Cerebellar cortex (tissue), 1 donor: ENCODE measurements at regions not wholly inside any gene's neighbourhood (a gene's known extent, or its start where the extent isn't known, plus 50 kb on each side); places are given as distances from the start of the nearest gene placed in this dataset.
"Not testable (repeated sequence)": the region's sequence is repeated elsewhere in the genome, so short reads cannot be mapped to it uniquely, and the experiment has no call there.

ENCODE experiments used
- DNase-seq: peaks from one replicate; pipeline ENCODE4 v3.0.0-alpha.2; 2015; ENCODE audit warnings: low spot score

DNA sequence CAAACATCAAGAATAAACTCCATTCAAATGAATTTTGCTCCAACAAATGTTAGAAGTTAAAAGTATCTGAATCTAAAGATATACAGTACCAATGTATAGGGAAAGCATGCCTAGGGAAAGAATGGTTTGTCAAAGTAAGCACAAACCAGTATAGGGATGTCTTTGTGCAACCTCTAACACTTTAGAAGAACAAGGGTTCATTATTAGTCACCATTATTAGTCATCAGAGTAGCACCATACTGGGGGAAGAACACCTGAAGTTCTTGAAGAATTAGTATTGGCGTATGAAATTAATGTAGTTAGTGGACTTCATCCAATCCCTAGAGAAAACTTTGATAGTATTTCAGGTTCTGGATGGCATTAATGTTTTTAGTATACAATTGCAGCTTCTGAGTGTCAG is 943.7 kb downstream of the METTL15 start:
- no peak for DNase-seq

DNA sequence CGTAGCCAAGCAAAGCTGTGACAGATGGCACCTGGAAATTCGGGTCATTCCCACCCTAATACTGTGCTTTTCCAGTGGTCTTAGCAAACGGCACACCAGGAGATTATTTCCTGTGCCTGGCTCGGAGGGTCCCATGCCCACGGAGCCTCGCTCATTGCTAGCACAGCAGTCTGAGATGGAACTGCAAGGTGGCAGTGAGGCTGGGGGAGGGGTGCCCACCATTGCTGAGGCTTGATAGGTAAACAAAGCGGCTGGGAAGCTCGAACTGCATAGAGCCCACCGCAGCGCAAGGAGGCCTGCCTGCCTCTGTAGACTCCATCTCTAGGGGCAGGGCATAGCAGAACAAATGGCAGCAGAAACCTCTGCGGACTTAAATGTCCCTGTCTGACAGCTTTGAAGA is 942.8 kb downstream of the METTL15 start:
- DNase-seq = not testable (repeated sequence)

DNA sequence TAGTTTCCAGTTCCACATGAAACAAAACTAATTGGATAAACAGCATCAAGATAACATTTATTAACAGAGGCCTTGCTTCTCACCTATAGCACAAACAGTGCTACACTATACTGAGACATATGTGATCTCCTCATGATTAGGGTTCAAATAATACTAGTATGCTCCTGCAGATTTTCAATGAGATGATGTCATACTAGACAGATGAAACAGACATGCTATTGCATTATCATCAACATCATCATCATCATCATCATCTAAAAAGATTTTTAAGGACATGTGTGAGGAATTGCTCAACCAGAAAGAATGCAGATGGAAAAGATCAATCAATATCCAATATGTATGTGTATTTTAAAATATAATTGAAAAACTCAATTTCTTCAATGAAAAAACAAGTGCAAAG is 932.3 kb downstream of the METTL15 start:
- DNase-seq = no peak

DNA sequence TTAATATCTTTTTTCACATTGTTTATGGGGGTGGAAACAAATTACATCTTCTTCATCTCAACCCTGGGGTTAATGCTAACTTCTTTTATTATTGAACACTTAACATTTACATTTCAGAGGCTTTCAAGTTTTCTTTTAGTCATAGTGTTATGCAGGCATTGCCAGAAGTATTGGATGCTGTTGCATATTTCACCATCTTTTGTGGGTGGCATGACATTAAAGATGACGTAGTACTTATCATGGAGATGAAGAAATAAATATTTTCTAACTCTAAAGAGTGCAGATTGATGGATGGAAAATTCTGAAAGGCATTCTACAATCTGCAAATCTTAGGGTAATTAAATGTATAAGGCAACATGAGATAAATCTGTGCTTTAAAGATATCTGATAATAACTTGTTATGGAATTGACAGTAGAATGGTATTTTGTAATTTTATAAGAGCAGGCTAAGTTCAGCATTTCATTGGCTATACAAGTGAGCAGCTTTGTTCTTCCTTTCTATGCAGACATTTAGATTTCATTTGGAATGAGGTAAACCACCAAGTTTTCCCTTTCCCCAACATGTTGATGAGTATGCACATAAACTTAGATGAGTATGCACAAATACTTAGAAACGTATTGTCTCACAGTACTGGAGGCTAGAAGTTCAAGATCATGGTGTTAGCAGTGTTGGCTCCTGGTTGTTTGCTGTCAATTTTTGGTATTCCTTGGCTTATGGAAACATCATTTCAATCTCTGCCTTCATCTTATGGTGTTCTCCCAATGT is 924.4 kb downstream of the METTL15 start:
- no peak for DNase-seq

DNA sequence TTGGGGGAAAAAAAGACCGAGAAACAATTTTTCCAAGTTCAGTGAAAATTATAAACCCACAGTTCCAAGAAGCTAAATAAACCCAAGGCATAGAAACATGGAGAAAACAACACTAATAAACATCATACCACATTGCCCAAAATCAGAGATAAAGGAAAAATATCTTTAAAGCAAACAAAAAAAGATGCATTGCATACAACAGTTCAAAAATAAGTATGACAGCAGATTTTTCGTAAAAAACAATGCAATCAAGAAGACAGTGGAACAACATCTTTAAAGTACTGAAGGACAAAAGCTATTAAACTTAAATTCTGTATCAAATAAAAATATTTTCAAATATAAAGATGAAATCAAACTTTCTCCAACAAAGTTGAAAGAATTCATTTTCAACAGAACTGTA is 921.3 kb downstream of the METTL15 start:
- DNase-seq = no peak

DNA sequence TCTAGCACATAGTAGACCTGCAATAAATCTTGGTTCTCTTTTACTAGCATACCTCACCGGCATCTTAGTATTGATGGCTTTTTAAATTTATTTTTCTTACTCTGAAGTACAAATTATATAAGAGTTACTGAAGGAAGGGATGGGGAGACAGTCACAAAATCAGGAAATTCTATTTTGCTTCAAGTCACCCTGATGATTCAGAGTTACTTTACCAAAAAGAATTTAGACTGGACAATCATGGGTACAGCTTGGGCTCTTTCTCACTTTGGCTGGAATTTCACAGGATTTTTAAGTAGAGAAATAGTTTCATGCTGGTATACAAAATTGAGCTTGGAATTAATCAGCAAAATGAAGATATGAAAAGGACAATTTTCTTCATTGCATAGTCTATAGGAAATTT is 919.2 kb downstream of the METTL15 start:
- DNase-seq = no peak

DNA sequence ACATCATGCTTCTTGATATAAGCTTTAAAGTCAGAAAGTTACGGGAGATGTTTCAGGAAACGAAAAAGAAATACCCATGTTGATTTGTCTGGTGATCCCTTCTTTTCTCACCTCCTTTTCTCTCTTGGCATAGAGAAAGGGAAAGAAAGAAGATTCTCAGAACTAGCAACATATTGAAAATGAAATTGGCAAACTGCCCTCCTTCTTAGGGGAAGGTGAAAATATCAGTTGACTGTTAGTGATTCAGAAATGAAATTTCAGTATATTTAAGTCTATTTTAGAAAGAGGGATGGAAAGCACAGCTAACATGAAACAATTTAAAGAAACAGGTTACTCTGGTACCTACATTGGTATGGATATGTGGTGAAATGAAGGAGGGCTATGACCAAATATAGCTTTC is 918.1 kb downstream of the METTL15 start:
- no peak for DNase-seq

DNA sequence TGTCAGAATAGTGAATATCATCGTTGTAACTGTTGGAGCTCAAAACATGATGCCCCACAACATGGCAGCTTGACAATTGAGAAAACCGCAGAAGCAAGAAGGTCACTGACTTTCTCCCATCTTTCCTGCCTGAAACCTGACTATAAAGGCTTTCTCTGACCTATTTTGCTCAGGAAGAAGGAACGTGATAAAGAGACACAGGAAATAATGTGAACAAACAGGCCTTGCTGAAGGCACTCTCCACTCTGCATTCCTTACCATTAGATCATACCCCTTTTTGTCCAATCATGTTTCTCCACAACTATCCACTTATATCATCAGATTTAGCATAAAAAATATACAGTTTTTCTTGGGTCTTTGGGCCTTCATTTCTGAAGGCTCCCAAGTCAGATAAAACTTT is 916.8 kb downstream of the METTL15 start:
- DNase-seq = no peak

DNA sequence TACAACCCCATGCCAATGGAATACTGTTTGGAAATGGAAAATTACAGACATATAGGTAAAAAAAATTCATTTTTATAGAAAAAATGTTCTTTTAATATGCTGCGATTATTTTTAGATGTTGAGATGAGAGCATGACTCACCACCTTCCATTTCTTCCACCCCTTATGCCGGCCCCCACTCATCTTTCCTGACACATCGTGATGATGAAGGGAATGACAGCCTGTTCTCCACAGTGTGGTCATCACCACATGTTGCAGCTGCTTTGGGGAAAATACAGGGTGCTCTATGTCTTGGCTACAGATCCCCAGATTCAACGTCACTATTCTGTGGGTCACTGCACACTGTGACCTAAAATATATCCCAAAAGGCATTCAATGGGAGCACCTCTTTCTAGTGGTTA is 916.2 kb downstream of the METTL15 start:
- no peak for DNase-seq

DNA sequence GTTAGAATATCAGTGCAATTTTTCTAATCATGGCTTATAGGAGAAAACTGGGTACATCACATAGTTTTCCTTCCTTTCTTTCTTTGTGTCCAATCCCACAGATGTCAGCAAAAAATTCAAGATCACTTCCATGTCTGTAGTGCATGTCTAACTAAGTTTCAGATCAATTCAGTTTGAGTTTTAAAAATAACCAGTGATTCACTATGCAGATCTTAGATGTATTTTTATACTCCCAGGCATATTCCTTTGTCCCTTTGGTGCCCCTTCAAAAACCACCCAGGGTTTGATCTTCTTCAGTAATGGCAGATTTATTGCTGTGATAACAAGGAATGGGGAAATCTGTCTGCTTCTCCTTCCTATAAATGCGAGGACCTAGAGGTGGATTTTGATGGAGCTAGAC is 915.6 kb downstream of the METTL15 start:
- no peak for DNase-seq

DNA sequence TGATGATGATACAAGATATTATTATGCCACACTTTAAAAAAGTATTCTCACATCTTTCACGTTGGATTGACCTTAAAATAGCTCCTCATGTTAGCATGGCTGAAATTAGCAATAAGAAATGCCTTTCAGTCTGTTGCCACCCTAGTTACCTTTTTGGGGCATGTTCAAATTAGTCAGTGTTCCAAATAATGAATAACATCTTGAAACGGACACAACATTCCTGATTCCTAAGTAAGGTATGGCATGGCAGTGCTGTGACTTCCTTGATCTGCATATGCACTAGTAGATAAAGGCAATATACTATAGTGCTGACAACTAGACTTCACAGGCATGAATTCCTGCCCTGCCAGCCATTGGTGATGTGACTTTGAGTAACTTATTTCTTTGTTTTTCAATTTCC is 914.5 kb downstream of the METTL15 start:
- no peak for DNase-seq

DNA sequence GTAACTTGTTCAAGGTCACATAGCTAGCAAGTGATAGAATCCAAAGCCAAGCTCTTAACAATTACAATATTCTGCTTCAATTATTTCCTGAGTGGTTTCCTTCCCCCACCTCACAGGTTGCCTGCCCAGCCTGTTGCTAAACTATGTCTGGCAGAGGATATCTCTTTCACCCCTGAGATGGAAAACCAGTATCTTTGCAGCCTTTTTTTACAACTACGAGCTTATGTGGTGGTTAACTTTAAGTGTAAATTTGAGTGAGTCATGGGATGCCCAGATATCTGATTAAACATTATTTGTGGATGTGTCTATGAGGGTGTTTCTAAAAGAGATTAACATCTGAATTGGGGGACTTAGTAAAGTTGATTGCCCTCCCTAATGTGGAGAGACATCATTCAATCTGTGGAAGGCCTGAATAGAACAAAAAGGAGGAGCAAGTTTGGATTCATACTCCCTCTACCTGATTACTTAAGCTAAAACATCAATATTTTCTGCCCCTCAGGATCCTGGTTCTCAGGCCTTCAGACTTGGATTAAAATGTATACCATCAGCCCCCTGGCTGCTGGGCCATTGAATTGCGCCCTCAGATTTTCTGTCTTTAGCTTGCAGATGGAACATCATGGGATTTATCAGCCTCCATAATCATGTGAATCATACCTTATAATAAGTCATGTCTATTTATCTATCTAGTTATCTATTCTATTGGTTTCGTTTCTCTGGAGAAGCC is 911.9 kb downstream of the METTL15 start:
- no peak for DNase-seq

DNA sequence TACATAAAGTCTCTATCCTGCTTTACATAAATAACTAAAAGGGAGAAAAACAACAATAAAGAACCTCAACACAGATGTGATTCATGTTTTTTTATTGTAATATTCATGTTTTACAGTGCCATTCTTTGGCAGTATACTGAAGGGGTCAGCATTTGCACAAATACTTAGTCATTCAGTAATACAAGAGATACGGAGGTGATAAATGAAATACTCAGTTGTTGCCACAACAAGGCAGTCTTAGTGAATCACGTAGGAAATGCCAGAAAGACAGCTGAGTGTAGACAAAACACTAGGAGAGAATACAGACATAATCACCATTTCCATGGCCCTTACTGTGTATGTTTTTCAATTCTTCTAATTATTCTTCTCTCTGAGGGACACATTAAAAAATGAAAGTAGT is 910.4 kb downstream of the METTL15 start:
- no peak for DNase-seq

DNA sequence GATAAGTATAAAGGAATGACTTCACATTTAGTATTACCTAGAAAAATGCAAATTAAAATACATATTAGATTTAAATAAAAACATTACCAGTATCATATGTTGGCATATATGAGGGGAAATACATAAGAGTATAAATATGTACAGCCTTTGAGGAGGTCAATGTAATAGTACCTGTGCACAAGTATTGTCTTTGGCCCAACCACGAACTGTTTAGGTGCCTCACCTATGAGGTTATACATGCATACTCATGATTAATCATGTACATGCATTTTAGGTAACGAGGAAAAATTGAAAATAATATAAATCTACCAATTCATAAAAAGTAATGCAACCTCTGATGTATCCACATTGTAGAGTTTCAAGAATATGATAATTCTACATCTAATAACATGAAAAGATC is 909.8 kb downstream of the METTL15 start:
- no peak for DNase-seq

DNA sequence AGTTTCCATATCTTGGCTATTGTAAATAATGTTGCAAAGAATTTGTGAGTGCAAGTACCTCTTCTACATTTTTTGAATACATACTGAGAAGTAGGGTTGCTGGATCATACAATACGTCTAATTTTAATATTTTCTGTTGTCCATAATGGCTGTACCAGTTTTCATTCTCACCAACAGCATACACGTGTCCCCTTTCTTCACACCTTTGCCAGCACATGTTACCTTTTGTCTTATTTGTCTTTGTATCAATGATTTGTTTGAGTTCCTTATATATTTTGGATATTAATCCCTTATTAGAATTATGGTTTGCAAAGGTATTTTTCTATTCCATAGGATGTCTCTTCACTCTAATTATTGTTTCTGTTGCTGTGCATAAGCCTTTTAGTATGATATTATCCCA is 904.3 kb downstream of the METTL15 start:
- DNase-seq = no peak

DNA sequence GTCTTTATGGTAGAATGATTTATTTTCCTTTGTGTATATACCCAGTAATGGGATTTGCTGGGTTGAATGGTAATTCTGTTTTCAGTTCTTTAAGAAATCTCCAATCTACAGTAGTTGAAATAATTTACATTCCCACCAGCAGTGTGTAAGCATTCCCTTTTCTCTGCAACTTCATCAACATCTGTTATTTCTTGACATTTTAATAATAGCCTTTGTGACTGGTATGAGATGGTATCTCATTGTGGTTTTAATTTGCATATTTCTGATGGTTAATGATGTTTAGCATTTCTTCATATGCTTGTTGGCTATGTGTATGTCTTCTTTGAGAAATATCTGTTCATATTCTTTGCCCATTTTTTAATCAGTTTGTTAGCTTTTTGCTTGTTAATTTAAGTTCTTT is 901.2 kb downstream of the METTL15 start:
- no peak for DNase-seq

DNA sequence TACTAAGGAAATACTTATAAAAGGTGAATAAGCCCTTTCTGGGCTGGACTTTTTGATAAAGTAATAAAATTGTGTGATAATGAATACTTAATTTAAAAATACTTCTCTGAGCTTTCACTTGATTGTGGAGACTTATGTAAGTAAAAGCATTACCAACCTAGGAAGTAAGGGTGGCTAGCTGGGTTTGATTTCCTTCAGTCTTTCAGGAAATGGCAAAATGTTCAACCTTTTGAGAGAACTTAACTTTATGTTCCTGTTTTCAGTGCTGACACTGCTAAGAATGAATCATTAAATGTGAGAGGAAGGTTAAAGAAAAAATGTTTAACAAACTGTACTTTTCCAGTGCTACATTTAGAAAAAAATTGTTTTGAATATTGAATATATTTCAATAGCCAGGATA is 900.3 kb downstream of the METTL15 start:
- DNase-seq = no peak

DNA sequence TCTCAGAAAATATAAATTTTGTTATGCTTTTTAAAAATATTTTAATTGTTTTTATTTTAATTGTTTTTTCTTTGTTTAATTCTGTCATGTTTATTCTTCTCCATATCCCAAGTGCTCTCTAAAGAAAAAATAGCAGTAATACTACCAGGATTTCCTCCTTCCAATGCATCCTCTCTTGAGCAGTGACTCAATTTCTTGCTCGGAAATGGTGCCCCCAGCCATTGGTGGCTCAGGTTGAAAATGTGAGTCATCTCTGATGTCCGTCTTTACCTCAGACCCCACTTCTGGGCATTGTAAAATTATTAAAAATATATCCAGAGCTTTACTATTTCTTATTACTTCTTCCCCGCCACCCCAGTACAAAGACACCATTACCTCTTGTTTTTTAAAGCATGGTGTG is 898.5 kb downstream of the METTL15 start:
- no peak for DNase-seq

DNA sequence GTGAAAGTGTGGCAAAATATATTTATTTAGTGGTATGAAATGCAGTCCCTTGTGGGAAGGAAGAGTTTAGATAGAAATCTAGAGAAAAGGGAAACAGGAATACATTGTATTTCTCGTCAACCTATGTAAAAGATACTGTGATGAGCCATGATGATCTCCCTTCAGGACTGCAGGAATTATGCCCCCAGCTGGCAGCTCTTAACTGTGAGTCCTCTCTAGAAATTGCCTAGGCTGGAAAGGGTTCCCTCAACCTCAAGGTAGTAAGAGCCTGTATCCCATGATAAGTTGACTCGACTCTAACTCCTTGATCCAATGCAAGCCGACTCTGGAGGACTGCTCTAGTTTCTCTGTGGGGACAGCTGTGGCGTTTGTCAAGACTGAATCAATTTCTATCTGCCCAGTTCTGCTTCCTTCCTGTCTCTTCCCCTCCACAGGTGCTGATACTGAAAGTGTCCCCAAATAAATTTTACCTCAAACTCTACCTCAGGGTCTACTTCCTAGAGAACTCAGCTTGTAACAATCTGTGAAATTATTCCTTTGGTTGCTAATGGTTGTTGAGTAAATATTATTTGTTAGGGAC is 897.3 kb downstream of the METTL15 start:
- no peak for DNase-seq

DNA sequence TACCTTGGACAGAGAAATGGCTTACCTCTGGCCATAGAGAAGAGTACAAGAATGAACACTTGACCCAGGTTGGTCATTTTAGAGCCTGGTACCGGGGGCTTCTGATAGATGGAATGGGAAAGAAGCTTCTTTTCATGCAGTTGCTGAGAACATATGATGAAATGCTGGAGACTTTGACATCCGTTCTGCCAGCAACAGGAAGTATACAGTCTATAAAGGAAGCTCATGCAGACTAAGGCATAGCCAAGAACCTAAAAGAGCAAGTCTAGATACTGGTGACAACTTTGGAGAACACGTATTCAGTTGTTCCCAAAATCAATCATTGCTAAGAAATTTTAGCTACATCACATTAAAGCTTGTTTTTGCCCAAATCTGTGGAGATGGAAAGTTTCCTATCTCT is 894.6 kb downstream of the METTL15 start:
- no peak for DNase-seq

DNA sequence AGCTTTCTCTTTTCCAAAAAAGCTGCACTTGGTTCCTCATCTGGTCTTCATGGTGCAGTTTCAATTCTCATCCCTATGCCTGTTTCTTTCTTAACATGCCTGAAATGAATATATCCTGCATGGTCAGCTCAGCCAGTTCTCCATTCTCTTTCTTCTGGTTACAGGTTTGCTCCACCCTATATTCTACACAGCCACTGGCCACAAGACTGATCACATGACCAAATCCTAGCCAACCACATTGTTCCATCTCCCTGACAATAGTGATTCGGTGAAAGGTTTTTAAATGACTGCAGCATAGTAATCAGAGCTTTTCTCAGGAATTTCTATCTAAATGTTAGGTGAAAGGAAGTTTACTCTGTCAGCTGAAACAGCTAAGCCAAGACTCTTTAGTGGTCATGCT is 891.4 kb downstream of the METTL15 start:
- no peak for DNase-seq

DNA sequence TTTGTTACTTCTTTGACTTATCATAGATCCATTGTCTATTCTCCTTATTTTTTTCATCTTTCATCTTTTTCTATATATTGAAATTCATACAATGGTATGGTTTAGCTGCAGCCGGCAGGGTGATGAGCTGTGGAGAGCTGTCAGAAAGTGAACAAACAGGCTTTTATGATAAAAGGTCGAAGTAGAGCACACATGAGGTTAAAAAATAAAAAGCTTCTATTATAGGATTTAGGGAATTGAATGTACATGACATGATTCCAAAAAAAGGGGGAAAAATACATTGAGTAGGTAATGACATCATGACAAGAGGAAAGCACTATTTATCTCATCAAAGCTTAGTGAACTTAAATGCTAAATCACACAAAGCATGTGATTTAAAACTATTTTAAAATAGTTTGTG is 884.8 kb downstream of the METTL15 start:
- DNase-seq = no peak

DNA sequence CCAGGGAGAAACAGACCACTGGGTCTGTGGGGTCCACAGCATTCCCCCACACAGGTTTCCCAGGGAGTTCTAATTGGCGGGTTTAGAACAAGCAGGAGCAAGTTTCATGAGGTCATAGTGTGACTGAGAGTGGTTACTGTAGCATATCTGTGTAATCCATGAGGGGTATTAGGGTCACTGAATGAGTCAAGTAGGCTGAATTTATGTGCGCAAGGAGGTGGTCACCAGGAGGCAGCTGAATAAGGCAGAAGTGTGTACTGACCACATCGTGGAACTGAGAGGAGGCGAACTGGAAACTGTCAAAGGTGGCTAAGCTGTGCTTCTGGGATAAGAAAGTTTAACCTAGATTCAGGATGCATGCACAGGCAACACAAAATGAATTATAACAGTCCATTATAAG is 876.0 kb downstream of the METTL15 start:
- DNase-seq = no peak

DNA sequence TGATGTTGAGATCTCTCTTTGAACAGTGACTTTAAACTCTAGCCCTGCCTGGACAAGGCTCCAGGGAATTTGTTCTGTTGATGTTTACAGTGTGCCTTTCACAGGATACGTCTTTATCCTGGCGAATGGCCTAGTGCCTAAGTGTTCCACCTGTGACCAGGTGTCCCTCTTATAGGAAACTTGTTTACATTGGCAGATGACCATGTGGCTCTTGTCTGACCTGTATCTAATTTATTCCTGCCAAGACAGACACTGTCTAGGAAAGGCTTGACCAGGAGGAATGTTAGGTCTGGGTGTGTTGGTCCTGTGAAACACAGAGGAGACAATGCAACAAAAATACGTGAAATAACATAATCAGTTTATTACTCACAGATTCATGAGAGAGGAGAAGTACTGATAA is 875.6 kb downstream of the METTL15 start:
- DNase-seq = no peak
